NCI-H774 (cell line): ENCODE measurements at regions not wholly inside any gene's neighbourhood (a gene's known extent, or its start where the extent isn't known, plus 50 kb on each side); places are given as distances from the start of the nearest gene placed in this dataset.

Experiments
- DNase-seq: peaks from one replicate; lab custom pipeline; 2025; lab: John Stamatoyannopoulos, UW

DNA sequence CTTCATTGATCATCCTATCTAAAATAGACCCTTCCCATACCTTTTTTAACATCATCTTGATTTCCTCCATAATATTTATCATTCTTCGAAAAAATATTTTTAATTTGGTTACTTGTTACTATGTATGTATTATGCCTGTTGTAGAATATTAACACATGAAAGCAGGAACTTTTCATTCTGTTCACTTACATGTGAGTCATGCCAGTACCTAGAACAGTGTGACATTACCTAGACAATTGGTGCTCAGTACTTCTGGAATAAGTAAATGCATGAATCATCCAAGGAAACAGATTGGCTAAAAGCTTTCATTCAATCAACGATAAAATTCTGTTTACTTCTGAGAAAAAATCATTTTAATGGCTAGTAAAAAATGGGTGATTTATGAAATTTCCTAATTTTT lies 76.4 kb downstream of the CXXC4 start:
- DNase-seq, result no peak

DNA sequence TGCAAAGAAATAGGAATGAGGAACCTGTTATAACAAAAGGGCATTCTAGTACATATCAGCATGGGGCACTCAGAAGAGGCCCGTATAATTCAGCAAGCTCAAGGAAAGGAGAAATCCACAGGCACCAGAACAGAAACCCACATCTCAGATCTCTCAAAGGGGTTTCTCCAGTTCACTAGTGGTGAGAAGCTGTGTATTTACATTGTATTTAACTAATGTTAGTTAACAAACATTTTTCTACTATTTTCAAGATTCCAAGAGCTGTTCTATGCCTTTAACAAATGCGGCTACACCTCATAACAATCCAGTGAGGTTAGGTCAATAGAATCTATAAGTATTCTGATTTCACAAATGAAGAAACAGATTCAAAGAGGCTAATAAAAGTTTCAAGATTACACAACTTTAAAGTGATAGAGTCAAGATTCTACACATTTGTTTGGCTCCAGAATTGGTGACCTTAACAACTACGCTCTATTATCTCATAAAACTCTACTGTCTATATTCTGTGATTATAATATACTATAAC lies 77.3 kb downstream of the CXXC4 start:
- DNase-seq, result no peak

DNA sequence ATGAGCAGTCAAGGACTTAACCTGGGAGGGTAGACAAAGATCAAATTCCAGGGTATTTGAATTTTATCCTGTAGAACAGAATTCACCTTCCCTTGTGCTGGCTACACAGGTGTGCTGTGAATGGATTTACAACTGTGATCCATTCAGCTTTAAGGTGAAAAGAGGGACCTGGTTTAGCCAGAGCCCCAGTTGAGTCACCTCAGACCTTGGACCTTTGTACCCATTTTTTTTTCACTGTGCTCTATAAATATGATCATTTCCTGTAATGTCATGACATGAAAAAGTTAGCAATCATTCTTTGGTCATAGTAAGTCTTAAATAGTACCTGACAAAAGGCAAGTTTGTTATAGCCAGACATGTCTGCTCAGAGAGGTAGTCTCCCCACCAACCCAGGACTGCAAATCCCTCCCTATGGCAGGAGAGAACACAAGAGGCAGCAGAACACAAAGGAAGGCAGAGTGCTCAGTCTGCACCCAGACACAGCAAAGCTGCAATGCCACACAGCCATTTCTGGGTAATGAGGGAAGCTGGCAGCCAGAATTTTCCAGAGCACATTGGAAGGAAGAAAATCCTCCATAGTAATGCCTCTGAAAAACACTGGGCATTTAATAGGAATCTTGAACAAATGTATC lies 77.9 kb downstream of the CXXC4 start:
- no peak for DNase-seq

DNA sequence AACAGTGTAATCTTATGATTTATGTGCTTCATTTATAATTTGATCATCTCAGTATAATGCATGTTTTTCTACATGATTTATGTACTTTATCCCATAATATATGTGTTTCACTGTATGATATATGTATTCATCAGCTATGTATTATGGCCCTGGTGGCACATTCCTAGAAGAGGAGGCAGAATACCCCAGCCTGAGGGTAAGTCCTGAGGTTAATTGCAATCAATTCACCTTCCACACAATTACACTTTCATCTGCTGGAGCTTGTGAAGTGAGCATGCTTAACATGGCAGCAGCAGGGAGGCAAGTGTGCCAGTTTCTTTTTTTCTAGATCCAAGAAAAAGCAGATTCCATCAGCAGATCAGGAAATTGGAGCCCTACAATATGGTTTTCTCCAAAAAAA lies 81.2 kb downstream of the CXXC4 start:
- DNase-seq, result no peak

DNA sequence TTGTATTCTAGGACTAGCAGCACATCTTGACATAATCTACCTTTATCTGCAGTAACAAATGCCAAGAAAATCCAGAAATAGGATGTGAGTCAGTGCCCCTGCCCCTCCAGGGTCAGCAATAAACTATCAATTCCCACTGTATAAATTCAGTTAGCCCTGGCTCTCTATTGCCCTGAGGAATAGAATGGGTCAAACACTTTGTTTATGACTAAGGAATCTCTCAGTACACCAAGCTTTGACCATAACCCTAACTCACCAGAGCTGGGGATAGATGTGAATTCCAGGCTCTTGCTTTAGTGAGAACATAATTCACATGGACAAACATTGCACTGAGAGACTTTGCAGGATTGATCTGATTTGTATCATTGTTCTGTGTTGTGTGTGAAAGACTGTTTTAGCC lies 82.3 kb downstream of the CXXC4 start:
- DNase-seq, result no peak

DNA sequence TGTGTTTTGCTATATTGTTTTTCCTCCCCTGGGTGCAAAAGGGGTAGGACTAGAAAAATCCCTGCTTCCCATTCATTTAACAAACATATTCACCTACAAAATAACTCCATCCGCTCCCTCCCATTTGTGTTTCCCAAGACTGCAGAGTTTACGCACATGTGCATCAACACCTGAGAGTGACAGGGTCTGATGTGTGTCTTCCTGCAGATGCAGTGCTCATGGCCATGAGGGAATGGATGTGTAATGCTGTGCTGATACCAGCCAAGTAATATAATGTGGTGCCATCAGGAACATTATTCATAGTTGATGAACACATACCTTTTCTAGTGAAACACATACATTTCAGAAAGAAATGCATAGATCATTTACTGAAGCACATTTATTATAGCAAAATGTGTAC lies 83.2 kb downstream of the CXXC4 start:
- no peak for DNase-seq

DNA sequence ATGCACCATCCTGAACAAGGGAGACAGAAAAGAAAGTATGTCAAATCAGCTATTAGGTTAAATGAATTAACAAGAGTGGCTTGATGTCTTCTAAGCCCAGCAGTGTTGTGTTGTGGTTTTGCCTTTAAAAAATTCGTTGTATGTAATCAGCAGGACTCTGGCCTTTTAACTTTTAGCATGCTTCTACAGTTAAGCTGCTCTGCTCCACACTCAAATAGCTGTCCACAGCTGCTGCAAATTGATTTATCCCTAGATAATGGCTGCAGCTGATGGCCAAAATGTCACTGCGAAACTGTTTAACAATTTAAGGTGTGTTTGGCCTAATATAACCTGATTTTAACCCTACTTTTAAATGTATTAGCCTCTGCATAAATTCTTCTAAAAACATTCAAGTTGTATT lies 85.8 kb downstream of the CXXC4 start:
- no peak for DNase-seq

DNA sequence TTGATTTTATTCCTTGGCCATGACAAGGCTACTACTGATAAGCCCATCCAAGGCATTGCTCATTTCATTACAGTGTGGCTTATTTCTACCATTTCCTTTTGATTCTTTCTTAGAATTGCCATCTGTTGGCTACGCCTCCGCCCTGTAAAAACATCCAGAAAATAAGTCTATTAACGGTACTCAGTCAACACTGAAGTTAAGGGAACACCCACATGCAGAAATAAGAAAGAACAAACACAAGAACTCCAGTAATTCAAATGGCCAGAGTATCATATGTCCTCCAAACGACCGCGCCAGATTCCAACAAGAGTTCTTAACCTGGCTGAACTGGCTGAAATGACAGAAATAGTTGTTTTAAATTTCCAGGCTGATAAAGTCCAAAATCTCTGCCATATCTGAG lies 90.3 kb downstream of the CXXC4 start:
- DNase-seq, result no peak

DNA sequence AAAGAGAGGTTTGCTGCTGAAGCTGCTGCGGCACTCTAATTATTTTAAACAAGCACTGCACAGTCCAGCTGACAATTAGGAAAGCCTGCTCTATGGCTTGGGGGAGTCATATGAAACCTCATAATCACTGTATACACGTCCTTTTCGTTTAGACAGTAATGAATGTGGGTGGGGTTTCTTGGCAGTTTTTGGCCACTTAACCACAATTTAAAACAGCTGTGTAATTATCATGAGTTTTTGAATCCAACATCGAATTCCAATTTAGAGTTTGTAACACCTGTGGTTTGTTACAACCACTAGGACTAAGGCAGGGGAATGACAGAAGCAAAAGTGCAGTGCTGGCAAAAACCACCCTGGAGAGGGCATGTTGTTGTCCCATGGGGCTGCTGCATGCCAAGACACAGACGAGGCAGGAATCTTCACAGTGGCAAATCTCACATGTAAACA lies 99.5 kb downstream of the CXXC4 start:
- peak; percentile 41 for DNase-seq

DNA sequence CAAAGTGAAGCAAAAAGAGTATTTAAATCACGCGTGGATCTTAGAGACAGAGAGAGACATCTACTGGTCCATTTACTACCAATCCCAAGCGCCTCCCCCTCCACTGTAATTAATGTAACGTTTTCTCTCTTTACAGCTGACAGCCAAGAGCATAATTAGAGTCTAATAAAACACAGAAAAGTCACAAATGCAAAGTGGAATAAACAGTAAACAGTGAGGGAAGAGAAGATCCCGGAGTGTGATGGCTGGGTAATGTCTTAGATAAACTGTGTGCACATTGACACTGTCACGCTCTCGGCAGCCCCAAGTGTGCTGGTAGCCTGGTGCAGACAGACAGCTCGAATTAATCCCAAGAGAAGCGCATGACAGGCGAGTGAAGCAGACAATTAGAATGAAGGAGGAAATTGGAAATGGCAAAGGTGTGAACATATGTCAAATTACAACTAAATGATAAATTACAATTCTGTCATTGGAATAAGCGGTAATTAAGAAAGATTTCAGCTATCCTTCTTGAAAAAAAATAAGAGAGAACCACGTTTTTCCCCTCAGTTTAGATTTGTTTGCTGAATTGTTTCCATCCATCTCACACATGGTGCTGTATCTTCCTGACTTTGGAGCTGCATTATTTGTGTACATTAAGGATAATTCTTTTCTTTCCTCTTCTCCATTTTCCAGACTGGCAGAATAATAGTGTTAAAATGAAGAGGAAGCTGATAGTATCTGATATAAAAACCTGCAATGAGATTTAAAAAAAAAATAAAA lies 100.1 kb downstream of the CXXC4 start:
- peak; percentile 29 for DNase-seq

DNA sequence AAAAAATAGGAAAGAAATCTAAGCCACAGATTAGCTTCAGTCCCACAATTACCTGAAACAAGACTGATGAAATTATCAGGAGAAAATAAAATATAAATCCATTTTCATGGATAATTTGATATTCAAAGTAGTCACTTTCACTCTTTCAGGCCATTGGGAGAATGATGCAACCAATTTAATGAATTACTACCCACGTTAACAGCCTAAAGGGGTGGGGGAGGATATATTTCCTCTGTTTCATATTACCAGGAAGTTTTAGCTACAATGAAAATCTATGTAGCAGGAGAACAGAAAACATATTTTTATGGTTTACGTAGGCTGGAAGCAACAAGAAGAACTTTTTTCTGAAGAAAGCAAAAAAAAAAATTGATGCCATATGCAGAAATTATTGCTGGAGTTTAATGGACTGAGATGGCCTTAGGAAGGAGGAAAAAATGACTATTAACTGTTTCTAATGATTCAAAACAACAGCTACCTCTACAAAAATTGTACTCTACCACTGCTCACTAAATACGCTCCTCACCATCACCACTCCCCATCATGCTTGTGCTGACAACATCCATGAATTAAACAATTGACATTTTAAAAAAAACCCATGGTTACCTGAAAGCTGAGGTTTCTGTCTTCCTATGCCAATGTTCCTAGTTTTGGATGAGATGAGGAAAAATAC lies 100.9 kb downstream of the CXXC4 start:
- DNase-seq, result no peak

DNA sequence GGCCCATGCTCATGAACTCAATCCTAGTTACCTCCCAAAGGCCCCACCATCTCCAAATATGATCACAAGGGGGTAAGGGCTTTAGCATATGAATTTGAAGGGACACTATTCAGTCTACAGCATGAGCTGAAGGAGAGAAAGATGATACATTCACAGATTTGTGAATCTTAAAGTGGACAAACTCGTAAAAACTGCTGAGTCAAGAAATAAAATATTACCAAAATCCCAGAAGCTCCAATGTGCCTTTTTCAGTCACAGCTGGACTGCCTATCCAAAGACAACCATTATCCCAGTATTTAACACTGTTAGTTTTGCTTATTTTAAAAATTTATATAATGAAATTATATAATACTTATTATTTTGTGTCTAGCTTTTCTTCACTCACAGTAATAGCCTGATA lies 109.0 kb downstream of the CXXC4 start:
- DNase-seq, result no peak

DNA sequence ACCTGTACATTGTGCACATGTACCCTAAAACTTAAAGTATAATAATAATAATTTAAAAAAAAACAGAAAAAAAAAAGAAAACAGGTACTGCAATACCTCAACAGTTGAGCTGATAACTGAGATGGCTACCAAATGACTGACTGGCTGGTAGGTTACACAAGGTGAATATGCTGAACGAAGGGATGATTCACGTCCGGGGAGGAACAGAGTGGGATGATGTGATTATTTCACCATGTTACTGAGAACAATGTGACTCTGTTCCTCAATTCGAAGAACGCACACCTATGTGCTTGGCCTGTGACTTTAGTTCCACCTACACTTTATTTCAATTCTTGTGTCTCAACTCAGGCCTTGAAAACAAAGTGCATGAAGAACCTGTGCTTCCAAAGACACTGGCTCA lies 111.7 kb downstream of the CXXC4 start:
- no peak for DNase-seq

DNA sequence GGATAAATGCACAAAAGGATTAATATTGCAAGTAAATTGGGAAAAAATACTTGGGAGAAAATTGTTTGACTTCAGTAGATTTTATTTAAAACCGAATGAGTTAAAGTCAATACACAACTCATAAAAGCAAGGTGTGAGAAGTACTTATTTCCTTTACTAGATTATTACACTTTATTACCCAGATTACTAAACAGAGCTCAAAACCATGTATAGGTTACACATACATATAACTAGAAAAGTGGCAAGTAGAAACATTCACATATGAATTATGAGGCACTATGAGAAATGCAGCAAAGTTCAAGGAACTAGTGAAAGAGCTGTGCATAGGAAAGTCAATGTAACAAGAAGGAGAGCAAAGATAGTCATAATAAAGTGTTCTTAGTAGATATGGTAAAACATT lies 113.0 kb downstream of the CXXC4 start:
- DNase-seq, result no peak

DNA sequence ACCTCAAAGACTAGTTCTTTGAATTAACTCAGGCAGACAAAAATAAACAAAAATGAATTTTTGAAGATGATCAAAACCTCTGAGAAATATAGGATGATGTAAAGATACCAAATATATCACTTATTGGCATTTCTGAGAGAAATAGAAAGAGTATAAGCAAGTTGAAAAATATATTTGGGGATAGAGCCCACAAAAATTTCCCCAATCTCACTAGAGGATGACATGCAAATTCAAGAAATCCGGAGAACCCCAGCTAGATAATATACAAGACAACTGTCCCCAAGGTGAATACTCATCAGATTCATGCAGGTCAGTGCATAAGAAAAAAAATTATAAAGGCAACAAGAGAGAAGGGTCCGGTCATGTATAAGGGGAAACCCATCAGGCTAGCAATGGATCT lies 129.1 kb downstream of the CXXC4 start:
- no peak for DNase-seq

DNA sequence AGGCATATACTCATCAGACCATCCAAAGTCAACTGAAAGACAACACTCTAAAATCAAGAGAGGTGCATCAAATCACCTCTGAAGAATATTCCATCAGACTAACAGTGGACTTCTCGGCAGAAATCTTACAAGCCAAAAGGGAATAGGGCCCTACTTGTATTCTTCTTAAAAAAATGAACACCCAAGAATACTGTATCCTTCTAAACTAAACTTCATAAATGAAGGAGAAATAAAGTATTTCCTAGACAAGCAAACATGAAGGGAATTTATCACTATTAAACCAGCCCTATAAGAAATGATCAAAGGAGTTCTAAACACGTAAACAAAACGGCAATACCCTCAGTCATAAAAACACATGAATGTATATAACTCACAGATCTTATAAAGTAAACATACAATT lies 141.2 kb downstream of the CXXC4 start:
- DNase-seq, result no peak

DNA sequence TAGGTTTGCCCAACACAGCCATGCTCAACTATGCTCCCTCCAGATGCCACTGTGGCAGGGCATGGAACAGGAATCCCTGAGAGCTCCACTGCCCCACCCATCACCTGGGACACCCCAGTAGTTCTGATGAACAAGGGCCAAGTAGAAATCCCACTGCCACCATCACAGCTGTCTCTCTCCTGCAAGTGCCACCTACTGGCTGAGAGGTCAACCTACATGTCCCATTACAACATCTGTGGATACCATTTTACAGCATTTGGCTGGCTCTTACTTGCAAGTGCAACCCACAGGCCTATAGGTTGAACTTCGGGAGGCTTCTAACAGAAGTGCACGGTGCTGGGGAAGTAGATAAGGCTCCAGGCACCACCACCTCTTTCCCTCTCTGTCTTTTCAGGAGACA lies 142.5 kb downstream of the CXXC4 start:
- no peak for DNase-seq

DNA sequence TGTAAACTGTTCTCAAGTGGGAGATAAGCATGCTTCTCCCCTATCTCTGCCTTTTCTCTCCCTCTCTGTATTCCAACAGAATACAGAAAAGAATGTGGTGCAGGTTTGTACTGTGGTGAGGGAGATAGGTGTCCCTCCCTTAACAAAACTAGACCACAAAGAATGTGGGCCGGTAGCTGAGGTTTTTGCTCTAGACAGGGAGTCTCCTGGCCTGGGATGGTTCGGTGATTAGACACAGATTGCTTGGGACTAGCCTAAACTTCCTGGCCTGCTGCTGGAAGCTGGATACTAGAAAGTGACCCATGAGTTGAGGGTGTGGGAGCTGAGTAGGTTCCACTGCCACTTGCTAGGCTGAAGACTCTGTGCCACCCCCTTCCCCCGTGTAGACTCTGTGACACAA lies 143.0 kb downstream of the CXXC4 start:
- no peak for DNase-seq

DNA sequence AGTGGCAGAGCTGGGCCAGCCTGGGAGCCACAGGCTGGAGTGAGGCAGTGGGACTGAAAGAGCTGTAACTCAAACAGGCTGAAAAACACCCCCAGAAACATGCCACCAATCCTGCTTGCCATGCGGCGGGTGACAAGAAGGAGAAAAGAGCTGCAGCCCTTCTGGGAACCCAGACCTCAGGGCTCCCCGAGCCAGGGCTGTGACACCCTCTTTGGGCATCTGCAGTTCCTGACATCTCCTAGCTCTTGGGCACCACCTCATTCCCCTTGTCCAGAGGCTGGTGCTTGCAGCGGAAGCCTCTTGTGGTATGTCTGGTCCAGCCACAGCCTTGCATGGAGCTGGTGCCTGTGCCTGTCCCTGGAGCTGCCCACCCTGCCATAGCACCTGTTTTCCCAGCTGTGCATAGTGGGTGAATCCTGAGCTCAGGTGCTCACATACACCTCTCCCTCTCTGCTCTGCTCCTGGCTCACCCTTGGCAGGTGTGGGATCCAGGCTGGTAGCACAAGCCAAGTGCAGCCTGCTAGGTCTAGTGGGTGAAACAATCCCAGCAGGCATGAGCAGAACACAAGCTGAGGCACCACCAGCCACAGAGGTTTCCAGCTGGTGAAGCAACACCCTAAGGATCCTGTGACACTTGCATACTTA lies 149.0 kb downstream of the CXXC4 start:
- DNase-seq, result no peak

DNA sequence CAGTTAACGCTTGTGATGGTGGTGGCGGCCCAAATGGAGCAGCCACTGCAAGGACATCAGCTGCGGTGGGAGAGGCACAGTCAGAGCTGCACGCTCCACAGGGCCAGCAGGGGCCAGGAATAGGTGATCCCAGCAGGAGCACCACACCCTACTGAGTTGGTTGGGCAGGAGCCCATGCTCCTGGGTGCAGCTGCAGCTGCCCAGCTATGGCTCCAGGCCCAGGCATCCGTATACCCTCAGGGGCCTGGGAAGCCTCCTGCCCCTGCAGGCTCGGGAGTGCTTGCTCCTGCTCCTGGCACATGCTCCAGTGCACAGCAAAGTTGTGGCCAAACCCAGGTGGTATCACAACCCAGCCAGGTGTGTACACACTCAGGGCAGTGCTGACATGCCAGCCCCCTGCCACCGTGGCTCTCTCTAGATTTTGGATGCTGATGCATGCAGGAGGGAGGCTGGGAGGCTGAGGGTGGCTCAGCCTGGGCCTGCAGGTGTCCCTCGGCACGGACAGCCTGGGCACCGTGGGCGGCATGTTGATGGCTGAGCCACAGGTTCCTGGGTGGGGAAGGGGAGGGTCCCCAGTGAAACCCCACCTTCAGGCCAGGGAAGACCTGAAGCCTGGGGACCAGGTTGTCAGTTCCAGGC lies 150.2 kb downstream of the CXXC4 start:
- DNase-seq, result no peak

DNA sequence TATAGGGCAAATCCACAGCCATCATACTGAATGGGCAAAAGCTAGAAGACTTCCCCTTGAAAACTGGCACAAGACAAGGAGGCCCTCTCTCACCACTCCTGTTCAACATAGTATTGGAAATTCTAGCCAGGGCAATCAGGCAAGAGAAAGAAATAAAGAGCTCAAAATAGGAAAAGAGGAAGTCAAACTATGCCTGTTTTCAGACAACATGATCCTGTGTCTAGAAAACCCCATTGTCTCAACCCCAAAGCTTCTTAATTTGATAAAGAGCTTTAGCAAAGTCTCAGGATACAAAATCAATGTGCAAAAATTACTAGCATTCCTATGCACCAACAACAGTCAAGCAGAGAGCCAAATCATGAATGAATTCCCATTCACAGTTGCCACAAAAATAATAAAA lies 160.3 kb downstream of the CXXC4 start:
- DNase-seq, result no peak
